Neuronal stem cell (in vitro differentiated cells): ENCODE measurements at regions not wholly inside any gene's neighbourhood (a gene's known extent, or its start where the extent isn't known, plus 50 kb on each side); places are given as distances from the start of the nearest gene placed in this dataset.

Experiments
- DNase-seq: peaks from one replicate; pipeline ENCODE4 v3.0.0-alpha.2; 2013; ENCODE audit warnings: low spot score
- H2AFZ ChIP-seq: one replicate; pipeline ENCODE4 v1.6.1; 2013; ENCODE audit warnings: mild to moderate bottlenecking, low read length, inconsistent platforms
- H2AK5ac ChIP-seq: 2 replicates; pipeline ENCODE4 v1.6.1; 2013; ENCODE audit warnings: low read depth, mild to moderate bottlenecking, inconsistent platforms, low read length, moderate library complexity, mixed read lengths
- H2BK120ac ChIP-seq: 2 replicates; pipeline ENCODE4 v1.6.1; 2013; ENCODE audit warnings: low read depth, mild to moderate bottlenecking, inconsistent platforms, low read length, moderate library complexity, mixed read lengths
- H2BK12ac ChIP-seq: one replicate; pipeline ENCODE4 v1.6.1; 2013; ENCODE audit warnings: low read length, inconsistent platforms
- H2BK15ac ChIP-seq: 2 replicates; pipeline ENCODE4 v1.6.1; 2013; ENCODE audit warnings: mild to moderate bottlenecking, low read length, inconsistent platforms, mixed read lengths
- H2BK5ac ChIP-seq: one replicate; pipeline ENCODE4 v1.6.1; 2013; ENCODE audit warnings: inconsistent platforms, mild to moderate bottlenecking, low read length, moderate library complexity
- H3K14ac ChIP-seq: one replicate; pipeline ENCODE4 v1.6.1; 2013; ENCODE audit warnings: low read length, inconsistent platforms
- H3K18ac ChIP-seq: 2 replicates; pipeline ENCODE4 v1.6.1; 2013; ENCODE audit warnings: low read length, inconsistent platforms
- H3K23ac ChIP-seq: 2 replicates; pipeline ENCODE4 v1.6.1; 2013; ENCODE audit warnings: low read depth, mild to moderate bottlenecking, mixed read lengths, low read length, inconsistent platforms; ENCODE audit not compliant: poor library complexity
- H3K27ac ChIP-seq: replicated peaks from 3 replicates; pipeline ENCODE4 v1.5.1; 2013; ENCODE audit warnings: low read length, inconsistent platforms
- H3K27me3 ChIP-seq, 3 experiments: 2 replicates each; pipeline ENCODE4 v1.6.1; 2013; ENCODE audit warnings: low read length in 3 of 3, mild to moderate bottlenecking in 2 of 3, inconsistent platforms in 1 of 3, low read depth in 1 of 3, mixed read lengths in 1 of 3, moderate library complexity in 1 of 3; ENCODE audit not compliant: control insufficient read depth in 3 of 3, insufficient read depth in 3 of 3
- H3K36me3 ChIP-seq, 2 donors: replicated peaks in 1 of 2; 2 replicates each; pipeline ENCODE4 v1.6.1; 2013; ENCODE audit warnings: low read length in 2 of 2; ENCODE audit not compliant: control insufficient read depth in 2 of 2, insufficient read depth in 2 of 2
- H3K4ac ChIP-seq: 2 replicates; pipeline ENCODE4 v1.6.1; 2013; ENCODE audit warnings: inconsistent platforms, mild to moderate bottlenecking, low read length, moderate library complexity
- H3K4me1 ChIP-seq, 2 donors: 1 replicate in 1 of 2; 2 replicates in 1 of 2; pipeline ENCODE4 v1.6.1; 2013; ENCODE audit warnings: low read length in 2 of 2, low read depth in 1 of 2; ENCODE audit not compliant: control insufficient read depth in 2 of 2, insufficient read depth in 1 of 2
- H3K4me2 ChIP-seq: one replicate; pipeline ENCODE4 v1.6.1; 2013; ENCODE audit warnings: mild to moderate bottlenecking, low read length, inconsistent platforms; ENCODE audit not compliant: insufficient read depth, poor library complexity, severe bottlenecking
- H3K4me3 ChIP-seq, 2 donors: 2 replicates each; pipeline ENCODE4 v1.5.1; 2013; ENCODE audit warnings: low read length in 2 of 2, mild to moderate bottlenecking in 2 of 2, inconsistent platforms in 1 of 2, moderate library complexity in 1 of 2
- H3K79me1 ChIP-seq: one replicate; pipeline ENCODE4 v1.6.1; 2013; ENCODE audit warnings: low read depth, mild to moderate bottlenecking, inconsistent platforms, low read length, moderate library complexity
- H3K9ac ChIP-seq: one replicate; pipeline ENCODE4 v1.6.1; 2013; ENCODE audit warnings: mild to moderate bottlenecking, low read depth, low read length, inconsistent platforms; ENCODE audit not compliant: poor library complexity
- H3K9me3 ChIP-seq, 2 donors: replicated peaks in 1 of 2; 2 replicates each; pipeline versions ENCODE3 to v1.6.1; 2013; ENCODE audit warnings: low read length in 2 of 2, mild to moderate bottlenecking in 2 of 2, inconsistent platforms in 1 of 2, low read depth in 1 of 2, mixed read lengths in 1 of 2, moderate library complexity in 1 of 2; ENCODE audit not compliant: control insufficient read depth in 2 of 2, insufficient read depth in 1 of 2
- H4K8ac ChIP-seq: one replicate; pipeline ENCODE4 v1.6.1; 2013; ENCODE audit warnings: low read depth, mild to moderate bottlenecking, inconsistent platforms, low read length, moderate library complexity
- H4K91ac ChIP-seq: one replicate; pipeline ENCODE4 v1.6.1; 2013; ENCODE audit warnings: low read length, low read depth, mild to moderate bottlenecking, inconsistent platforms; ENCODE audit not compliant: poor library complexity
- WGBS, 2 donors: extraction: QIAGEN DNeasy Blood & Tissue Kit; methylation state at CpG; one replicate each; pipeline ENCODE4 v1.1.7; 2013; ENCODE audit warnings: missing lambda C conversion rate in 2 of 2, mixed read lengths in 1 of 2; ENCODE audit not compliant: insufficient read length in 2 of 2, insufficient replicate concordance in 1 of 2; ENCODE audit errors: extremely low coverage in 2 of 2; 5-methylcytosine and 5-hydroxymethylcytosine counted together

DNA sequence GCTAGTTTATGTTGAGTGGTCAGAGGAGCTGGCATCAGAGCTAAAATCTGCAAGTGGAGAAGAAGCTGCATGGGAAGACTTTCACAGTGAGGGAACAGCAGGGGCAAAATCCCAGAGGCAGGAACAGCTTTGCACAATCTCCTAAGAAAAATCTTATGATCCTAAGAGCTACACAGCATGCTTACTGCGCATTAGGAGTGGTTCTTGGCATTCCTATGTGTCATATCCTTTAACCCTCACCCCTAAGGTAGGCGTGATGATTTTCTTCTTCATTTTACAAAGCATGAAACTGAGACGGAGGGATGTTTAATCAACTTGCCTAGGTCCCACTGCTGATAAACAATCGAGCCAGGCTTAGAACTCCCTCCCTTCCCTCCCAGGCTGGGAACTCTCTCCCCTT is 313.6 kb upstream of the SULF2 start:
- H2BK5ac ChIP-seq, result no peak overlapping the region
- WGBS, 2 donors, result no CpG with 5 or more reads among the region's 4 CpGs
- H3K27ac ChIP-seq, result no peak overlapping the region

DNA sequence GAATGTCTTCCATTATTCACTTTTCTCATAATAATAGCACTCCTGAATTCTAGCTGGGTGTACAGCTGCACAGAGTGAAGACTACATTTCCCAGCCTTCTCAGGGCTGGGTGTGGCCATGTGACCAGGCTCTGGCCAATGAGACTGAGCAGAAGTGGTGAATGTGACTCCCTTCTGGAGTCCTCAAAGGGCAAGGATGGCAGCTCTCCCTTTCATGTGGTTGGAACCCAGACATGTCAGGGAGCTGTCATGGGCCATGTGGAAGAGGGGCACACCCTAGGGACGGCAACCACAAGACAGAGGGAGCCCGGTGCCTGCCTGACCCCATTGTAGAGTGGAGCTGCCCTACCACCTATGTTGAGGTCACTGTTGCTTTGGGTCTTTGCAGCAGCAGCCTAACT is 312.8 kb upstream of the SULF2 start:
- no peak overlapping the region for H3K27ac ChIP-seq
- H3K4me2 ChIP-seq, result no peak overlapping the region
- H3K9me3 ChIP-seq, result no peaks in the 10 kb centered on the region
- H4K91ac ChIP-seq, result no peak overlapping the region
- no peak overlapping the region for H2BK12ac ChIP-seq
- H2BK5ac ChIP-seq, result no peak overlapping the region
- no peak overlapping the region for H3K4me3 ChIP-seq
- no peak overlapping the region for H3K18ac ChIP-seq
- no CpG with 5 or more reads among the region's 2 CpGs for WGBS, 2 donors
- H3K9ac ChIP-seq, result no peak overlapping the region
- H3K4me1 ChIP-seq, result no peaks in the 10 kb centered on the region
- no peak overlapping the region for H2AFZ ChIP-seq
- no peak overlapping the region for H2AK5ac ChIP-seq
- no peak overlapping the region for H2BK120ac ChIP-seq
- no peak overlapping the region for H3K4ac ChIP-seq
- DNase-seq, result no peak
- H3K36me3 ChIP-seq, result no peaks in the 10 kb centered on the region
- H4K8ac ChIP-seq, result no peak overlapping the region
- H2BK15ac ChIP-seq, result no peak overlapping the region
- H3K23ac ChIP-seq, result no peak overlapping the region
- no peaks in the 10 kb centered on the region for H3K79me1 ChIP-seq
- no peak overlapping the region for H3K14ac ChIP-seq
- peaks cover 0 to 10% (median 0%) of the 10 kb centered on the region in 3 experiments for H3K27me3 ChIP-seq

More for the DNA sequence above, 313.6 kb upstream of the SULF2 start:
- H3K4ac ChIP-seq, result no peak overlapping the region
- no peak overlapping the region for H4K8ac ChIP-seq
- no peak overlapping the region for H3K14ac ChIP-seq
- H3K23ac ChIP-seq, result no peak overlapping the region
- H3K27me3 ChIP-seq, result peaks cover 0 to 10% (median 0%) of the 10 kb centered on the region in 3 experiments
- H3K4me2 ChIP-seq, result no peak overlapping the region
- no peak for DNase-seq
- H3K18ac ChIP-seq, result no peak overlapping the region
- no peak overlapping the region for H2BK12ac ChIP-seq
- no peak overlapping the region for H3K4me3 ChIP-seq
- H2BK120ac ChIP-seq, result no peak overlapping the region
- no peaks in the 10 kb centered on the region for H3K4me1 ChIP-seq
- no peak overlapping the region for H2AK5ac ChIP-seq
- H2AFZ ChIP-seq, result no peak overlapping the region
- no peak overlapping the region for H2BK15ac ChIP-seq
- H3K79me1 ChIP-seq, result no peaks in the 10 kb centered on the region
- no peak overlapping the region for H3K9ac ChIP-seq
- H3K9me3 ChIP-seq, result no peaks in the 10 kb centered on the region
- H4K91ac ChIP-seq, result no peak overlapping the region
- H3K36me3 ChIP-seq, result no peaks in the 10 kb centered on the region

DNA sequence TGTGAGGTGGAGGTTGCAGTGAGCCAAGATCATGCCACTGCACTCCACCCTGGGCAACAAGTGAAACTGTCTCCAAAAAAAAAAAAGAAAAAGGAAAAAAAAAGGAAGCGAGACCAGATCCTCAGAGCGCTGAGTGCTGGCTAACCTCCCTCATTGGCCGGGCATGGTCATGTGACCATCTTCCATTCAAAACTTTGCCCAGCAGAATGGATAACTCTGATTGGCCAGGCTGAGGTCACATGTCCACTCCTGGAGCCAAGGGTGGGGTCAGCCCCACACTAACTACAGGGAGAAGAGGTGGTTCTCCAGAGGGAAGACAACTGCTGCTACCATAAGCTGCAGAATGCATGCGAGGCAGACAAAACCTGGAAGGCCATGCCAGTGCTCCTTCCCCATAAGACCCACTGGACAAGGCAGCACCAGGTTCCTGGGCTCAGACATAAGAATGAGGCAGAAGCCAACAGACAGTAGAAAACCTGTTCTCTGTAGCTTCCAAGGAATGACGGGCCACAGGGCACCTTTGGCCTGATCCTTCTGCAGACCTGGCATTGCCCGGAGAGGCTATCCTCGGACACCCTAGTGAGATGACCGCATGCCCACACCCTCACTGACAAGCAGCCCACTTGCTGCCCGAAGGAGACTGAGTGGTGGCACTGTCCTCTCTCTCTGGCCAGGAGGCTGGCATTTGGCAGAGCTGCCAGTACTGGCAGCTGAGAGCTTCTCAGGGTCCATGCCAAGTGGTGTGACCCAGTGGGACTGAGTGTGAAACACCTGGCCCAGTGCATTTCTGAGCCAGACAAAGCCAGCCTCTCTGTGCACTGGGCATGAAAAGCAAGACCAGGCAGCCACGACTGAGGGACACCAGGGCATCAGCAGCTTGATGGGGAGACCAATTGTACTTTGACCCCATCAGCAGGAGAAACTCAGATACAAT is 311.9 kb upstream of the SULF2 start:
- Histone ChIP-seq H3K18ac (peak overlapping the region; percentile 9), H3K4me3 (no peak overlapping the region), H3K14ac (no peak overlapping the region), H3K79me1 (no peaks in the 10 kb centered on the region), H3K9ac (no peak overlapping the region), H3K9me3 (no peaks in the 10 kb centered on the region), H3K36me3 (no peaks in the 10 kb centered on the region), H2AK5ac (peak overlapping the region; percentile 23), H3K27me3 (peaks cover 0 to 13% (median 0%) of the 10 kb centered on the region in 3 experiments), H2BK5ac (no peak overlapping the region), H3K27ac (no peak overlapping the region), H4K8ac (no peak overlapping the region), H4K91ac (no peak overlapping the region), H3K4ac (no peak overlapping the region), H2BK120ac (no peak overlapping the region), H2BK12ac (no peak overlapping the region), H2BK15ac (peak overlapping the region; percentile 23), H3K4me1 (no peaks in the 10 kb centered on the region), H2AFZ (no peak overlapping the region), H3K23ac (no peak overlapping the region), H3K4me2 (no peak overlapping the region)
- DNase-seq, result no peak
- WGBS, 2 donors, result no CpG with 5 or more reads among the region's 10 CpGs

- Histone ChIP-seq H4K91ac (no peak overlapping the region), H3K9me3 (no peaks in the 10 kb centered on the region), H3K4me1 (no peaks in the 10 kb centered on the region), H3K27me3 (peaks cover 0 to 13% (median 0%) of the 10 kb centered on the region in 3 experiments), H3K4me2 (no peak overlapping the region), H3K4me3 (no peak overlapping the region), H2AFZ (no peak overlapping the region), H3K9ac (no peak overlapping the region), H2BK12ac (no peak overlapping the region), H4K8ac (no peak overlapping the region), H3K14ac (no peak overlapping the region), H2AK5ac (no peak overlapping the region), H3K36me3 (no peaks in the 10 kb centered on the region), H2BK15ac (no peak overlapping the region), H3K79me1 (no peaks in the 10 kb centered on the region), H3K18ac (peak overlapping the region; percentile 86), H3K4ac (no peak overlapping the region), H2BK5ac (no peak overlapping the region), H3K27ac (no peak overlapping the region), H2BK120ac (no peak overlapping the region), H3K23ac (no peak overlapping the region)
- WGBS, 2 donors, result no CpG with 5 or more reads among the region's 12 CpGs
- DNase-seq, result no peak
Measured at GRCh38 chr20:48096212-48096875, 311.1 kb upstream of the SULF2 start.
